Keratinocyte (primary cell): ENCODE measurements at regions not wholly inside any gene's neighbourhood (a gene's known extent, or its start where the extent isn't known, plus 50 kb on each side); places are given as distances from the start of the nearest gene placed in this dataset.
"Not testable (repeated sequence)": the region's sequence is repeated elsewhere in the genome, so short reads cannot be mapped to it uniquely, and the experiment has no call there.

Experiments used
- DNase-seq: peaks from one replicate; pipeline ENCODE4 v3.0.0-alpha.2; 2011; ENCODE audit warnings: low read depth, missing footprints, low spot score
- FAIRE-seq: peaks from 2 replicates; lab custom pipeline; 2011; peaks lifted over from hg19 to GRCh38; lab: Jason Lieb, UNC
- H2AFZ ChIP-seq: 2 replicates; pipeline ENCODE4 v1.6.0; 2012; ENCODE audit warnings: low read length, control low read depth, inconsistent platforms; ENCODE audit not compliant: control insufficient read depth
- H3K27ac ChIP-seq: 2 replicates; pipeline ENCODE4 v1.5.1; 2011; ENCODE audit warnings: low read length; ENCODE audit not compliant: control insufficient read depth, insufficient read depth
- H3K27me3 ChIP-seq: 3 replicates; pipeline ENCODE4 v1.6.0; 2011; ENCODE audit warnings: low read length; ENCODE audit not compliant: control insufficient read depth, insufficient read depth; ENCODE audit errors: extremely low read depth
- H3K36me3 ChIP-seq, 2 experiments: 2 replicates in 1 of 2; 3 replicates in 1 of 2; pipeline ENCODE4 v1.5.1; 2011; ENCODE audit warnings: low read length in 2 of 2, mild to moderate bottlenecking in 1 of 2; ENCODE audit not compliant: control insufficient read depth in 2 of 2, insufficient read depth in 2 of 2; ENCODE audit errors: extremely low read depth in 1 of 2
- H3K4me1 ChIP-seq: 3 replicates; pipeline ENCODE4 v1.5.1; 2011; ENCODE audit warnings: low read length; ENCODE audit not compliant: control insufficient read depth, insufficient read depth; ENCODE audit errors: extremely low read depth
- H3K4me2 ChIP-seq: 3 replicates; pipeline ENCODE4 v1.6.0; 2011; ENCODE audit warnings: low read depth, low read length; ENCODE audit not compliant: control insufficient read depth, insufficient read depth; ENCODE audit errors: extremely low read depth
- H3K4me3 ChIP-seq, 3 experiments: fragments of 200-600 bp in 1 of 3; sonication (generic) in 1 of 3; 2 replicates in 2 of 3; 3 replicates in 1 of 3; pipeline ENCODE4 v1.5.1; 2011 to 2016; ENCODE audit warnings: low read length in 3 of 3, mild to moderate bottlenecking in 3 of 3, control low read depth in 2 of 3, inconsistent platforms in 1 of 3, low read depth in 1 of 3, mixed read lengths in 1 of 3, mixed run types in 1 of 3, moderate library complexity in 1 of 3; ENCODE audit not compliant: control insufficient read depth in 2 of 3, insufficient read depth in 2 of 3; ENCODE audit errors: extremely low read depth in 1 of 3
- H3K79me2 ChIP-seq: 2 replicates; pipeline ENCODE4 v1.6.0; 2012; ENCODE audit warnings: low read length; ENCODE audit not compliant: control insufficient read depth, insufficient read depth
- H3K9ac ChIP-seq: 3 replicates; pipeline ENCODE4 v1.6.0; 2011; ENCODE audit warnings: low read length; ENCODE audit not compliant: control insufficient read depth, insufficient read depth; ENCODE audit errors: extremely low read depth
- H3K9me1 ChIP-seq: 3 replicates; pipeline ENCODE4 v1.6.0; 2011; ENCODE audit warnings: low read length; ENCODE audit not compliant: control insufficient read depth, insufficient read depth; ENCODE audit errors: extremely low read depth
- H3K9me3 ChIP-seq: 2 replicates; pipeline ENCODE4 v1.5.1; 2012; ENCODE audit warnings: low read depth, low read length; ENCODE audit not compliant: control insufficient read depth
- H4K20me1 ChIP-seq: 3 replicates; pipeline ENCODE4 v1.6.0; 2011; ENCODE audit warnings: low read length; ENCODE audit not compliant: control insufficient read depth, insufficient read depth; ENCODE audit errors: extremely low read depth
- CTCF ChIP-seq, 3 experiments: IDR thresholded peaks in 1 of 3; conservative IDR thresholded peaks in 1 of 3; optimal IDR thresholded peaks in 1 of 3; 2 replicates in 2 of 3; 3 replicates in 1 of 3; pipeline versions ENCODE3 to v1.5.1; 2011; ENCODE audit warnings: low read length in 3 of 3, mild to moderate bottlenecking in 3 of 3, moderate library complexity in 2 of 3, control low read depth in 1 of 3, inconsistent platforms in 1 of 3; ENCODE audit not compliant: insufficient read depth in 2 of 3; ENCODE audit errors: extremely low read depth in 1 of 3
- EZH2 ChIP-seq: IDR thresholded peaks from one replicate; pipeline ENCODE4 v1.6.1; 2012; ENCODE audit warnings: inconsistent platforms, mild to moderate bottlenecking, low read length, moderate library complexity
- dilution Hi-C: fragments of 300-500 bp; cut with MboI; formaldehyde crosslinking; loops from one replicate; pipeline ENCODE4 v1.7.0; 2020; ENCODE audit warnings: low sequenced_read_pairs; ENCODE audit not compliant: extremely low pct_ligation_motif_present

DNA sequence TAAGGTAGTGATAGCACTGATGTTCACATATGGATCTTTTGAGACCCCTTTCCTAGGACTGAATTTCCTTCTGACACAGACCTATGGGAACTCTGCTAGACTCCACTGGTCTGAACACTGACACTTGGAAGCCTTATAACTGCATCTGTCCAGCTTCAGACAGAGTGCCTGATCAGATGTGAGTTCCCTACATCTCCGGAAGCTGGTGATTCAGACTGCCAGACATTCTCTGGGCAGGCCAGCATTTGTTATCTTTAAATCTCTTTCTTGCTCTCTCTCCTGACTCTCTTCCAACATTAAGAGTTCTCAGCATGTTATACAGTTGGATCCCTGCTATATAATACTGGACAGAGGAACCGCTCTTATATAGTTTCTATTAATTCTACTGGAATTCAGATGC is 408.5 kb downstream of the ZEB2 start:
- Histone ChIP-seq H3K4me3 (no peak overlapping the region), H3K36me3 (no peaks in the 10 kb centered on the region), H3K4me1 (peaks cover 8% of the 10 kb centered on the region), H3K27me3 (no peaks in the 10 kb centered on the region), H2AFZ (no peak overlapping the region), H3K27ac (no peak overlapping the region), H3K9ac (no peak overlapping the region), H3K79me2 (no peaks in the 10 kb centered on the region), H3K4me2 (peak overlapping the region; percentile 33), H3K9me3 (no peaks in the 10 kb centered on the region), H3K9me1 (no peaks in the 10 kb centered on the region), H4K20me1 (no peaks in the 10 kb centered on the region)
- FAIRE-seq (peak; percentile 98), DNase-seq (no peak)
- TF ChIP-seq CTCF (optimal IDR thresholded peaks at IDR 0.05 in 1 of 3, IDR thresholded peaks at IDR 0.05 in 1 of 3, conservative IDR thresholded peaks at IDR 0.05 in 1 of 3; ENCODE audit: extremely low read depth in 1 of 3, insufficient read depth in 2 of 3, low read length in 3 of 3) (no peak), EZH2 (no peak)
- dilution Hi-C loops = no loop called here

GRCh38 chr2:144106104-144106503 is 413.8 kb downstream of the ZEB2 start:
- H3K79me2 ChIP-seq, H3K9me3 ChIP-seq, H4K20me1 ChIP-seq, DNase-seq, H3K27me3 ChIP-seq, H3K4me3 ChIP-seq, H3K9ac ChIP-seq, FAIRE-seq, H3K27ac ChIP-seq, H2AFZ ChIP-seq, dilution Hi-C loops, H3K4me2 ChIP-seq, H3K9me1 ChIP-seq, H3K36me3 ChIP-seq: not testable (repeated sequence)
- H3K4me1 ChIP-seq = peaks cover 17% of the 10 kb centered on the region

DNA sequence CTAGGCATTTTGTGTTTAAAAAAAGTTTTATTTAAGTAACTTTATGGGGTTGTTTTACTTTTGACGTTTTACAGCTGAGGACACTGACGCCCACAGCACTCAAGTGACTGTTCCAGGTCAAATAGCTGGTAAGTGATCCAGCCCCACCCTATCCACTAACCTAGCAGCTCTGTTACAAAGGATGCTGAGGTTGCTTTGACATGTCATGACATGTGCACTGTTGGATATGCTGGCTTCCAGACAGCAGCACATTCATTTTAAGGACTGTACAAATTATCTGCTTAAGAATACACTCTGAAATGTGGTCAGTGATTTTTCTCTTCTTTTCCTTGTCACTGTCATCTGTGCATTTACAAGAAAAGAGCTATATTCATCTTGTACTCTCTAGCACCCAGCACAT is 417.5 kb downstream of the ZEB2 start:
- Histone ChIP-seq H4K20me1 (no peaks in the 10 kb centered on the region), H3K79me2 (no peaks in the 10 kb centered on the region), H3K4me3 (no peak overlapping the region), H3K9me3 (no peaks in the 10 kb centered on the region), H3K27me3 (no peaks in the 10 kb centered on the region), H3K9ac (no peak overlapping the region), H3K4me1 (peaks cover 32% of the 10 kb centered on the region), H3K4me2 (peak overlapping the region; percentile 51), H2AFZ (no peak overlapping the region), H3K9me1 (no peaks in the 10 kb centered on the region), H3K36me3 (no peaks in the 10 kb centered on the region), H3K27ac (peak overlapping the region; percentile 43)
- dilution Hi-C loops = no loop called here
- peak; percentile 99 for FAIRE-seq
- no peak for TF ChIP-seq CTCF (optimal IDR thresholded peaks at IDR 0.05 in 1 of 3, IDR thresholded peaks at IDR 0.05 in 1 of 3, conservative IDR thresholded peaks at IDR 0.05 in 1 of 3; ENCODE audit: extremely low read depth in 1 of 3, insufficient read depth in 2 of 3, low read length in 3 of 3)
- no peak for TF ChIP-seq EZH2
- DNase-seq = peak; percentile 83
